K562 (cell line): ENCODE measurements at regions not wholly inside any gene's neighbourhood (a gene's known extent, or its start where the extent isn't known, plus 50 kb on each side); places are given as distances from the start of the nearest gene placed in this dataset.

ENCODE experiments used
- ATAC-seq: fragments of 200-7000 bp; cut with Tn5 transposase; 3 replicates; pipeline ENCODE4 v1.9.1; 2020; ENCODE audit warnings: moderate library complexity
- BruUV-seq: library from RNA; stranded (reverse); fragments of 400-500 nt; replicated peaks from 2 replicates; lab custom pipeline; 2021; lab: Mats Ljungman, UMichigan
- CTCF ChIA-PET: fragments of 300-600 bp; formaldehyde crosslinking; extraction: SDS; loops from one replicate; lab custom pipeline; 2021; ENCODE audit warnings: low intra/inter-chr PET ratio; lab: Yijun Ruan, JAX
- POLR2A ChIA-PET: fragments of 300-600, 350-650 bp; sonication (Branson Sonifier 250); formaldehyde crosslinking; extraction: SDS; loops from one replicate; lab custom pipeline; 2021; ENCODE audit warnings: antibody characterized with exemption, inconsistent platforms; lab: Yijun Ruan, JAX
- DNase-seq, 4 experiments: peaks; one replicate each; pipeline versions ENCODE4 v3.0.0 to v3.0.0-alpha.2; 2011 to 2018; ENCODE audit warnings: low spot score in 3 of 4, mixed read lengths in 3 of 4; ENCODE audit errors: extremely low read depth in 1 of 4
- FAIRE-seq: peaks from 2 replicates; lab custom pipeline; 2011; peaks lifted over from hg19 to GRCh38; lab: Jason Lieb, UNC
- H2AFZ ChIP-seq: 2 replicates; pipeline ENCODE4 v1.6.0; 2011; ENCODE audit warnings: low read depth, low read length, control low read depth, inconsistent platforms
- H3K27ac ChIP-seq: fragments of 200-600 bp; 3 replicates; pipeline ENCODE4 v1.8.0; 2011; ENCODE audit warnings: low read depth, mild to moderate bottlenecking, control low read depth, inconsistent platforms, low read length, moderate library complexity, mixed read lengths; ENCODE audit errors: extremely low read depth
- H3K27me3 ChIP-seq, 2 experiments: fragments of 300-600 bp in 1 of 2; 2 replicates in 1 of 2; 3 replicates in 1 of 2; pipeline versions ENCODE4 v1.6.0 to v1.8.0; 2011; ENCODE audit warnings: inconsistent platforms in 2 of 2, low read length in 2 of 2, mild to moderate bottlenecking in 1 of 2, mixed read lengths in 1 of 2, moderate library complexity in 1 of 2; ENCODE audit not compliant: control insufficient read depth in 2 of 2, insufficient read depth in 2 of 2
- H3K36me3 ChIP-seq: fragments of 300-600 bp; 3 replicates; pipeline ENCODE4 v1.8.0; 2011; ENCODE audit warnings: mild to moderate bottlenecking, low read length, inconsistent platforms; ENCODE audit not compliant: control insufficient read depth, insufficient read depth
- H3K4me1 ChIP-seq, 2 experiments: fragments of 200-600 bp in 1 of 2; replicated peaks in 1 of 2; 2 replicates in 1 of 2; 3 replicates in 1 of 2; pipeline versions ENCODE4 v1.5.1 to v1.8.0; 2011; ENCODE audit warnings: inconsistent platforms in 2 of 2, low read length in 2 of 2, mild to moderate bottlenecking in 1 of 2, mixed read lengths in 1 of 2, moderate library complexity in 1 of 2; ENCODE audit not compliant: control insufficient read depth in 2 of 2, insufficient read depth in 2 of 2
- H3K4me2 ChIP-seq: 2 replicates; pipeline ENCODE4 v1.6.1; 2011; ENCODE audit warnings: low read length, control low read depth, inconsistent platforms, mixed read lengths; ENCODE audit not compliant: insufficient read depth
- H3K4me3 ChIP-seq: fragments of 200-600 bp; sonication (generic), shearing (Covaris generic); 2 replicates; pipeline ENCODE4 v1.5.1; 2016; ENCODE audit warnings: control low read depth, inconsistent platforms
- H3K79me2 ChIP-seq: fragments of 200-600 bp; 3 replicates; pipeline ENCODE4 v1.8.0; 2011; ENCODE audit warnings: low read length, inconsistent platforms; ENCODE audit not compliant: control insufficient read depth, insufficient read depth
- H3K9ac ChIP-seq, 2 experiments: 2 replicates each; pipeline versions ENCODE4 v1.6.0 to v1.6.1; 2011; ENCODE audit warnings: low read depth in 2 of 2, low read length in 2 of 2, control low read depth in 1 of 2, inconsistent platforms in 1 of 2, mild to moderate bottlenecking in 1 of 2, mixed read lengths in 1 of 2; ENCODE audit not compliant: insufficient read depth in 1 of 2
- H3K9me1 ChIP-seq: one replicate; pipeline ENCODE4 v1.6.0; 2011; ENCODE audit warnings: inconsistent platforms, mild to moderate bottlenecking, low read length, moderate library complexity; ENCODE audit not compliant: control insufficient read depth, insufficient read depth
- H3K9me3 ChIP-seq: replicated peaks from 2 replicates; pipeline ENCODE4 v1.5.1; 2011; ENCODE audit warnings: low read depth, low read length, inconsistent platforms; ENCODE audit not compliant: control insufficient read depth, insufficient read depth
- H4K20me1 ChIP-seq: replicated peaks from 2 replicates; pipeline ENCODE4 v1.6.1; 2011; ENCODE audit warnings: low read length, inconsistent platforms, mixed read lengths; ENCODE audit not compliant: control insufficient read depth, insufficient read depth
- CTCFL ChIP-seq: IDR thresholded peaks from 2 replicates; pipeline ENCODE4 v1.6.1; 2011; ENCODE audit warnings: borderline replicate concordance, low read depth, mild to moderate bottlenecking, moderate library complexity, low read length; ENCODE audit not compliant: insufficient read depth, poor library complexity, severe bottlenecking
- HSF4 ChIP-seq: fragments of 250-450 bp; sonication (Bioruptor Pico); IDR thresholded peaks from 2 replicates; pipeline ENCODE4 v2.1.2; 2022; ENCODE audit warnings: mild to moderate bottlenecking, moderate library complexity, borderline replicate concordance
- SIN3B ChIP-seq: fragments of 450-650 bp; IDR thresholded peaks from 2 replicates; pipeline ENCODE4 v1.6.1; 2017; ENCODE audit warnings: low read depth, mild to moderate bottlenecking, moderate library complexity
- SMARCA4 ChIP-seq: fragments of 450-650 bp; IDR thresholded peaks from 2 replicates; pipeline ENCODE4 v1.6.1; 2016
- SUPT5H ChIP-seq: fragments of 450-650 bp; IDR thresholded peaks from 2 replicates; pipeline ENCODE4 v1.6.1; 2016
- TAF7 ChIP-seq: fragments of 450-650 bp; IDR thresholded peaks from 2 replicates; pipeline ENCODE4 v1.6.1; 2016; ENCODE audit warnings: missing genetic modification characterization, missing compliant biosample characterization
- TFAM ChIP-seq: fragments of 250-450 bp; sonication (Bioruptor Pico); conservative IDR thresholded peaks from 2 replicates; pipeline ENCODE4 v1.5.0; 2021; ENCODE audit warnings: mild to moderate bottlenecking, moderate library complexity
- ZFP91 ChIP-seq: sonication (generic); formaldehyde crosslinking; IDR thresholded peaks from 2 replicates; pipeline ENCODE4 v1.8.0; 2022; ENCODE audit warnings: mild to moderate bottlenecking, missing genetic modification reagents
- WGBS: fragments of 100-300 bp; shearing (Covaris generic); methylation state at CpG from one replicate; pipeline ENCODE4 v1.1.6; 2016; ENCODE audit warnings: low coverage, mixed read lengths; ENCODE audit not compliant: insufficient coverage; ENCODE audit errors: missing lambda C conversion rate; 5-methylcytosine and 5-hydroxymethylcytosine counted together
- in situ Hi-C: fragments of 300-500 bp; cut with MboI; formaldehyde crosslinking; loops from 4 replicates; pipeline ENCODE4 v1.15.0; 2018; ENCODE audit warnings: inconsistent platforms, mixed read lengths
- intact Hi-C: fragments of 100-400 bp; cut with micrococcal nuclease; formaldehyde crosslinking; loops from 2 replicates; pipeline ENCODE4 v1.14.2; 2022

- Histone ChIP-seq H3K4me1 (peaks cover 0 to 11% of the 10 kb centered on the region in 2 experiments; a peak in 2 of 5 replicates), H3K36me3 (no peaks in the 10 kb centered on the region), H2AFZ (no peak overlapping the region), H3K27me3 (peaks cover 0 to 8% of the 10 kb centered on the region in 2 experiments; a peak in 2 of 5 replicates), H3K79me2 (no peaks in the 10 kb centered on the region), H3K4me2 (no peak overlapping the region), H4K20me1 (no peaks in the 10 kb centered on the region), H3K9me3 (no peaks in the 10 kb centered on the region), H3K9me1 (no peaks in the 10 kb centered on the region), H3K4me3 (no peak overlapping the region), H3K27ac (no peak overlapping the region), H3K9ac (no peak overlapping the region)
- intact Hi-C loops: no loop called here
- FAIRE-seq: no peak
- no peak for DNase-seq
- in situ Hi-C loops: no loop called here
- POLR2A ChIA-PET: no interaction called here
- 3% methylated on average over 2 of the region's 2 CpGs for WGBS
- no peak for ATAC-seq
- CTCF ChIA-PET: no interaction called here
- BruUV-seq: no TSS peak
- TF ChIP-seq ZFP91 (CRISPR knock-in tag) (no peak), SIN3B (no peak), CTCFL (no peak), TFAM (CRISPR knock-in tag) (no peak), TAF7 (tag) (no peak), SUPT5H (no peak), HSF4 (no peak), SMARCA4 (no peak)
Observed at GRCh38 chr1:94650301-94650700, 108.7 kb upstream of the F3 start.
